ENCODE measurements at regions not wholly inside any gene's neighbourhood (a gene's known extent, or its start where the extent isn't known, plus 50 kb on each side); places are given as distances from the start of the nearest gene placed in this dataset.
"Not testable (repeated sequence)": the region's sequence is repeated elsewhere in the genome, so short reads cannot be mapped to it uniquely, and the experiment has no call there.

DNA sequence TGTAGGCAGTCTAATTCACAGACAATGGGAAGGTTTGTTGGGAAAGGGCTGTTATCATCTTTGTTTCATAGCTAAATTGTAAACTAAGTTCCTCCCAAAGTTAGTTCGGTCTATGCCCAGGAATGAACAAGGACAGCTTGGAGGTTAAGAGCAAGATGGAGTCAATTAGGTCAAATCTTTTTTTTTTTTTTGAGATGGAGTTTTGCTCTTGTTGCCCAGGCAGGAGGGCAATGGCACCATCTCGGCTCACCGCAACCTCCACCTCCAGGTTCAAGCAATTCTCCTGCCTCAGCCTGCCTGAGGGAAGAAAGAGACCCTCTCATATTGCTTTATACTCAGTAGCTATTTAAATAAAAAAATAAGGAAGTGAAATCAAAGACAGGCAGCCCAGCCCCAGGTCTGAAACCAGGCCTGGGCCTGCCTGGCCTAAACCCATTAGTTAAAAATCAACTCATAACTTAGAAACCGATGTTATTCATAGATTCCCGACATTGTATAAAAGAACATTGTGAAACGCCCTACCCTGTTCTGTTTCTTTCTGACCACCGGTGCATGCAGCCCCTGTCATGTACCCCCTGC is 297.4 kb upstream of the SGCG start:
- Histone ChIP-seq H3K4me1 (no peaks in the 10 kb centered on the region), H3K9me3 (no peaks in the 10 kb centered on the region), H3K27ac (no peak overlapping the region), H3K36me3 (no peaks in the 10 kb centered on the region), H3K4me3 (no peak overlapping the region), H3K27me3 (no peaks in the 10 kb centered on the region)
- TF ChIP-seq POLR2A (IDR thresholded peaks at IDR 0.05) = no peak
- TF ChIP-seq, protein P1, sequence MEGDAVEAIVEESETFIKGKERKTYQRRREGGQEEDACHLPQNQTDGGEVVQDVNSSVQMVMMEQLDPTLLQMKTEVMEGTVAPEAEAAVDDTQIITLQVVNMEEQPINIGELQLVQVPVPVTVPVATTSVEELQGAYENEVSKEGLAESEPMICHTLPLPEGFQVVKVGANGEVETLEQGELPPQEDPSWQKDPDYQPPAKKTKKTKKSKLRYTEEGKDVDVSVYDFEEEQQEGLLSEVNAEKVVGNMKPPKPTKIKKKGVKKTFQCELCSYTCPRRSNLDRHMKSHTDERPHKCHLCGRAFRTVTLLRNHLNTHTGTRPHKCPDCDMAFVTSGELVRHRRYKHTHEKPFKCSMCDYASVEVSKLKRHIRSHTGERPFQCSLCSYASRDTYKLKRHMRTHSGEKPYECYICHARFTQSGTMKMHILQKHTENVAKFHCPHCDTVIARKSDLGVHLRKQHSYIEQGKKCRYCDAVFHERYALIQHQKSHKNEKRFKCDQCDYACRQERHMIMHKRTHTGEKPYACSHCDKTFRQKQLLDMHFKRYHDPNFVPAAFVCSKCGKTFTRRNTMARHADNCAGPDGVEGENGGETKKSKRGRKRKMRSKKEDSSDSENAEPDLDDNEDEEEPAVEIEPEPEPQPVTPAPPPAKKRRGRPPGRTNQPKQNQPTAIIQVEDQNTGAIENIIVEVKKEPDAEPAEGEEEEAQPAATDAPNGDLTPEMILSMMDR (IDR thresholded peaks at IDR 0.05) = no peak
- DNase-seq (no peak), ATAC-seq (no peak)
- intact Hi-C loops (cut with DNase I) = no loop called here
- WGBS, 4 donors = 77 to 92% (median 86%) methylated on average over 7 of the region's 7 CpGs

DNA sequence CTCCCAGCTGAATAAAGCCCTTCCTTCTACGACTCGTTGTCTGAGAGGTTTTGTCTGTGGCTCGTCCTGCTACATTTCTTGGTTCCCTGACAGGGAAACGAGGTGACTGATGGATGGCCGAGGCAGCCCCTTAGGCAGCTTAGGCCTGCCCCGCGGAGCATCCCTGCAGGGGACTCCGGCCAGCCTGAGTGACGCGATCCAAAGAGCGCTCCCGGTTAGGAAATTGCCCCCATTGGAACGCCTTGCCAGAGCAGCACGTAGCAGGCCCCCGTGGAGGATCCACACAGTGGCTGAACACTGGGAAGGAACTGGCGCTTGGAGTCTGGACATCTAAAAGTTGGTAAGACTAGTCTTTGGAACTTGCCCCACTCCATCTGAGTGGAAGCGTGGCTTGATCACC is 296.8 kb upstream of the SGCG start:
- TF ChIP-seq POLR2A (IDR thresholded peaks at IDR 0.05) = no peak
- TF ChIP-seq, protein P1 (IDR thresholded peaks at IDR 0.05) = no peak
- Histone ChIP-seq H3K4me1 (no peaks in the 10 kb centered on the region), H3K9me3 (no peaks in the 10 kb centered on the region), H3K4me3 (no peak overlapping the region), H3K27me3 (no peaks in the 10 kb centered on the region), H3K27ac (no peak overlapping the region), H3K36me3 (no peaks in the 10 kb centered on the region)
- WGBS, 4 donors = 72 to 88% (median 82%) methylated on average over 17 of the region's 17 CpGs
- DNase-seq (no peak), ATAC-seq (no peak)
- intact Hi-C loops (cut with DNase I) = no loop called here

DNA sequence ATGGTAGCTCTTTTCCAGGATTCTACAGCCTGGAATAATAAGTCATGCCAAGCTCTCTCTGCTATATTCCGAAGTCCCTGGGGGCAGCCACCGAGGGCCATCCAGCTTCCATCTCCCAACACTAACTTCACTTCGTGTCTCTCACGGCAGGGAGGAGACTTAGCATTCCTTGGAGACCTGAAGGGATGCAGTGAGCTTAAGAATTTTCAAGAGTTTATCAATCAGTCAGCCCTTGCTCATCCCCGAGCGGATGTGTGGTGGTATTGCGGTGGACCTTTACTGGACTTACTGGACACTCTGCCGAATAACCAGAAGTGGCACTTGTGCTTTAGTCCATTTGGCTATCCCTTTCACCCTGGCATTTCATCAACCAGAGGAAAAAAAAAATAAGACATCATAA is 294.7 kb upstream of the SGCG start:
- intact Hi-C loops (cut with DNase I); H3K9me3 ChIP-seq; H3K36me3 ChIP-seq; DNase-seq; ATAC-seq; H3K4me1 ChIP-seq; H3K27ac ChIP-seq; H3K4me3 ChIP-seq; H3K27me3 ChIP-seq: not testable (repeated sequence)
- 79 to 92% (median 87%) methylated on average over 3 to 8 of the region's 8 CpGs for WGBS, 4 donors

DNA sequence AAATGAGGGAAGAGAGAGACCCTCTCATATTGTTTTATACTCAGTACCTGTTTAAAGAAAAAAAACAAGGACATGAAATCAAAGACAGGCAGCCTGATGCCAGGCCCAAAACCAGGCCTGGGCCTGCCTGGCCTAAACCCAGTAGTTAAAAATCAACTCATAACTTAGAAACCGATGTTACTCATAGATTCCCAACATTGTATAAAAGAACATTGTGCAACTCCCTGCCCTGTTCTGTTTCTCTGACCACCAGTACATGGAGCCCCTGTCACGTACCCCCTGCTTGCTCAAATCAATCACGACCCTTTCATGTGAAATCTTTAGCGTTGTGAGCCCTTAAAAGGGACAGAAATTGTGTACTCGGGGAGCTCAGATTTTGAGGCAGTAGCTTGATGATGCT is 291.4 kb upstream of the SGCG start:
- 88 to 91% (median 89%) methylated on average over 5 of the region's 5 CpGs for WGBS, 4 donors
- peaks cover 0 to 12% (median 0%) of the 10 kb centered on the region in 12 donors for H3K9me3 ChIP-seq
- H3K27me3 ChIP-seq; DNase-seq; intact Hi-C loops (cut with DNase I); H3K4me3 ChIP-seq; H3K27ac ChIP-seq; H3K36me3 ChIP-seq; H3K4me1 ChIP-seq; ATAC-seq: not testable (repeated sequence)

DNA sequence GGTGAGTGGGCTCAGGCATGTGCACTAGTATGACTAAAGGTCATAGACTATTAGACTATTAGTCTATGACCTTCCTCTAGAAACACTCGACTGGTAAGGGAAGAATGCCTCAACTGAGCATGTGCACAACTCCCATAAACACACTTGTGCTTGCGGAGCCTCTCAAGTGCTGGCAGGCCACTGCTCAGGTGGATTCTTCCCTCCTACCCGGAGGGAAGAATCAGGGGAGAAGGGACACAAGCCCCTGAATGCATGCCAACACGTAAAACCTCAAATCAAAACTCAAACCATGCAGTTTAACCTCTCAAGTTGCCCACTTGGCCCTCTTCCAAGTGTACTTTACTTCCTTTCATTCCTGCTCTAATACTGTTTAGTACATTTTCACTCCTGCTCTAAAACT is 287.6 kb upstream of the SGCG start:
- intact Hi-C loops (cut with DNase I) = no loop called here
- 51 to 72% (median 62%) methylated on average over 4 of the region's 4 CpGs for WGBS, 4 donors
- Histone ChIP-seq H3K9me3 (peaks cover 0 to 12% (median 0%) of the 10 kb centered on the region in 12 donors), H3K4me1 (no peaks in the 10 kb centered on the region), H3K36me3 (no peaks in the 10 kb centered on the region), H3K27me3 (no peaks in the 10 kb centered on the region), H3K4me3 (no peak overlapping the region), H3K27ac (no peak overlapping the region)
- DNase-seq (no peak), ATAC-seq (no peak)
- TF ChIP-seq POLR2A (IDR thresholded peaks at IDR 0.05) = no peak
- TF ChIP-seq, protein P1 (IDR thresholded peaks at IDR 0.05) = no peak
